IPS-20b (cell line): ENCODE measurements at regions not wholly inside any gene's neighbourhood (a gene's known extent, or its start where the extent isn't known, plus 50 kb on each side); places are given as distances from the start of the nearest gene placed in this dataset.

Source experiments
- H3K27ac ChIP-seq: one replicate; pipeline ENCODE4 v1.5.1; 2013; ENCODE audit warnings: low read length
- H3K27me3 ChIP-seq: 2 replicates; pipeline ENCODE4 v1.6.1; 2013; ENCODE audit warnings: mild to moderate bottlenecking, low read length, inconsistent platforms; ENCODE audit not compliant: insufficient read depth
- H3K36me3 ChIP-seq: 2 replicates; pipeline ENCODE4 v1.6.1; 2013; ENCODE audit warnings: low read depth, mild to moderate bottlenecking, inconsistent platforms, low read length, moderate library complexity; ENCODE audit not compliant: insufficient read depth
- H3K4me1 ChIP-seq: 2 replicates; pipeline ENCODE4 v1.6.1; 2013; ENCODE audit warnings: mild to moderate bottlenecking, control low read depth, inconsistent platforms, low read length, moderate library complexity; ENCODE audit not compliant: insufficient read depth
- H3K4me3 ChIP-seq: 2 replicates; pipeline ENCODE4 v1.5.1; 2013; ENCODE audit warnings: mild to moderate bottlenecking, low read length, inconsistent platforms
- H3K9ac ChIP-seq: 2 replicates; pipeline ENCODE4 v1.6.1; 2013; ENCODE audit warnings: low read depth, mild to moderate bottlenecking, inconsistent platforms, low read length, moderate library complexity
- H3K9me3 ChIP-seq: 2 replicates; pipeline ENCODE4 v1.6.1; 2013; ENCODE audit warnings: mild to moderate bottlenecking, low read depth, low read length, inconsistent platforms; ENCODE audit not compliant: insufficient read depth

DNA sequence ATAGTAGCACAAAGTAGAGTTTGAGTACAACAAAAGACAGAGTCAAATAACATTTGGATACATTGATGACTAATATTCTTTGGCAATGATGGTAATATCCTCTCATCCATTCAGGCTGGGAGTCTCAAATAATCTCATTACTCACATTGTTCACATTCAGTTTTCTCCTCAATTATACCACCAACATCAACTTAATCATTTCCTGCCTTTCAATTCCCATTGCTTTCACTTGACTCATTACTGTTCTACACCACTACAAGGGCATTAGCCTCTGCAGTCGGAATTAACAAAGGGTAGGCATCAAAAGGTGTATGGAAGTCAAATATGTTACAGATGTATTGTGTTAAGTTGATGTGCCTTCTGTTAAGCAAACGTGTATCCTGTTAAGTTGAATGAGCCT, 518.4 kb upstream of the SLITRK1 start:
- Histone ChIP-seq H3K4me3 (no peak overlapping the region), H3K27ac (no peak overlapping the region), H3K27me3 (no peaks in the 10 kb centered on the region), H3K36me3 (no peaks in the 10 kb centered on the region), H3K9ac (no peak overlapping the region), H3K4me1 (no peaks in the 10 kb centered on the region), H3K9me3 (peaks cover 29% of the 10 kb centered on the region; the same call in 1 of the 2 replicates)

DNA sequence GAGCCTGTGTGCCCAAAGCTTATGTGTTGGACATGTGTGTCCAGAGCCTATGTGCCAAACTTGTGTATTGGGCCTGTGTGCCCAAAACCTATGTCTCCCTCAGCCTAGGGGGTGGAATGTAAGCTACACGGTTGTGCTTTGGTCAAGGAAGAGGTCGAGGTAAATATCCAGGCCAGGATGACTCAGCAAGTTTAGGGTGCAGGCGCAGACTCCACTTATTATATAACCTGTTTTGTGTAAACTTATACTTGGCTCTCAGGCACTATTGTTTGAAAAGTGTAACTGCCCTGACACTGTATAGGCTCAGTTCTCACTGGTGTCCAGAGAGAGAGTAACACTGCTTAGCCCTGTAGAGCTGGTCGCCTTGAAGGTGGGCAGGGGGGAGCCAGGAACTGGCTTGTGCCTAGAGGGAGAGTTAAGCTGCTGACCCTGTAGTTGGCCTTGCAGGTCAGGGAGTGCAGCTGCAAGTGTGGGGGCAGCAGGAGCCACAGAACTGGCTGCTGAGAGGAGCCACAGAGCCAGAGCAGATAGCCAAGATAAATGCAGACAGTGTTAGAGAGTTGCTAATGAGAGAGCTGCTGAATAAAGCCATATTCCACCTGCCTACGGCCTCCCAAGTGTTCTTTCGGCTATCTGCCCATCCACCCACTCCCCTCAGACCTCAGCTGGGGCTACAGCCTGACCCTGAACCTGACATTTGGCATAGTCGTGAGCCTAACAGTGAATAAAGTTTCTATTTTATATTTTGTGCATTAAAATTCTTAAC, 517.2 kb upstream of the SLITRK1 start:
- Histone ChIP-seq H3K36me3 (no peaks in the 10 kb centered on the region), H3K9ac (no peak overlapping the region), H3K27me3 (no peaks in the 10 kb centered on the region), H3K9me3 (peaks cover 29% of the 10 kb centered on the region; the same call in 1 of the 2 replicates), H3K4me1 (no peaks in the 10 kb centered on the region), H3K27ac (no peak overlapping the region), H3K4me3 (no peak overlapping the region)

DNA sequence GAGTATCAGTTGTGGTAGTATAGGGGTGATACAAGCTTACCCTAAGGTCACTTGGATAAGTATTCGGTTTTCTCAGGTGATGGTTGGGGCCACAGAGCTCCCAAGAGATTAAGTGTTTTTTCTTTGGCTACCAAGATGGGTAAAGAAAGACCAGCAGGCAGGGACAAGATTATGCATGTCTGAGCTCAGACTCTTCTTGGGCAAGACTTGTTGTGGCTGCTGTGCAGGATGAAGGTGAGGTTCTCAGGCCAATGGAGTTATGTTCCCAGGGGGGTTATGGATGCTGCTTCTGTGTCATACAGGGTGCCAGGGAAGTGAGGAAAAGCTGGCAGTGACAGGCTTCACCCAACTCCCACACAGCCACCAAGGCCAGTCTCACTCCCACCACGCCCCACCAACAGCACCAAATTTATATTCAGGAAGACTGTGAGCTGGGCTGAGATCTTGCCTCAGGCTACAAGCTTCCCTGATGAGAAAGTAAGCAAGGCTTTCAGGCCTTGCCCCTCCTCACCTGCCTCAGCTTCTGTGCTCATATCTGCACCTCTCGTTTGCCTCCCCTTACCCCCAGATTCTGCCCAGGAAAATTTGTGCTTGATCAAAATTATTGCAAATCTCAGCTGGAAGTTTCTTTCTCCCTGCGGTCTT, 511.8 kb upstream of the SLITRK1 start:
- H3K27me3 ChIP-seq = no peaks in the 10 kb centered on the region
- no peaks in the 10 kb centered on the region for H3K4me1 ChIP-seq
- H3K4me3 ChIP-seq = no peak overlapping the region
- no peak overlapping the region for H3K27ac ChIP-seq
- H3K9me3 ChIP-seq = peaks cover 21% of the 10 kb centered on the region; the same call in 1 of the 2 replicates
- H3K36me3 ChIP-seq = no peaks in the 10 kb centered on the region
- H3K9ac ChIP-seq = no peak overlapping the region

DNA sequence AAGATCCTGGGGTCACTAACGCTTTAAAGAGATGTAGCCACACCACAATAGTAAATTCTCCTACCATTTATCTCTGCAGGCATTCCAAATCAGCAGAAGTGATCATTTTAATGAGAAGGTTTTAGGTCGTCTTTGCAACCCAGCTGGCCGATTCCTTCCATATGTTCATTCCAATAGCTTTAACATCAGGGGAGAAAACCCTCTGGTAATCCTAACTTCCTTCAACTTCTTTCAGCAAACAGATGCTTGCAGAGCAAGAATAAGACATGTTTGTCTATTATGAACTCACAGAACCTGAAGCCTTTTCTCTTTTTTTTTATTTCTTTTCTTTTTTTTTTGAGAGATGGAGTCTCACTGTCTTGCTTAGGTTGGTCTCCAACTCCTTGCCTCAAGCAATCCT, 498.6 kb upstream of the SLITRK1 start:
- H3K9me3 ChIP-seq = no peaks in the 10 kb centered on the region
- H3K27me3 ChIP-seq = no peaks in the 10 kb centered on the region

DNA sequence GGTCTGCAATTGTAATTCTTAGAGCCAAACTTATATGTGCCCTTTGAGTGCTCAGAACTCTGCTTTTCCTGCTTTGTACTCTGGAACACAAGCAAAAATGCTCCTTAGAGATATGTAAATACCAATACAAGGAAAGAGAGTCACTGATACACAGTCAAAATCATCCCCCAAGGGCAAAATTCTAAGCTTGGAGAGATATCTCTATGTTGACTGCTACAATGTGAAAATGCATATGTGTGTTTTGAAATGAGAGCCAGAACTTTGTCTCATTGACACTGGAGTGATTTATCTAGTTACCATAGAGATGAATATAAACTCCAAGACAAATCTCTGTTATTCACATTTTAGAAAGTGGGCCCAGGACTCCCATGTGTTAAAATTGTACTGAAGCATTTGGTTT, 494.8 kb upstream of the SLITRK1 start:
- Histone ChIP-seq H3K4me3 (no peak overlapping the region), H3K4me1 (no peaks in the 10 kb centered on the region), H3K9ac (no peak overlapping the region), H3K36me3 (no peaks in the 10 kb centered on the region), H3K9me3 (no peaks in the 10 kb centered on the region), H3K27me3 (no peaks in the 10 kb centered on the region), H3K27ac (no peak overlapping the region)

More for the DNA sequence above, 498.6 kb upstream of the SLITRK1 start:
- H3K36me3 ChIP-seq = no peaks in the 10 kb centered on the region
- no peak overlapping the region for H3K27ac ChIP-seq
- no peak overlapping the region for H3K9ac ChIP-seq
- H3K4me3 ChIP-seq = no peak overlapping the region
- H3K4me1 ChIP-seq = no peaks in the 10 kb centered on the region

DNA sequence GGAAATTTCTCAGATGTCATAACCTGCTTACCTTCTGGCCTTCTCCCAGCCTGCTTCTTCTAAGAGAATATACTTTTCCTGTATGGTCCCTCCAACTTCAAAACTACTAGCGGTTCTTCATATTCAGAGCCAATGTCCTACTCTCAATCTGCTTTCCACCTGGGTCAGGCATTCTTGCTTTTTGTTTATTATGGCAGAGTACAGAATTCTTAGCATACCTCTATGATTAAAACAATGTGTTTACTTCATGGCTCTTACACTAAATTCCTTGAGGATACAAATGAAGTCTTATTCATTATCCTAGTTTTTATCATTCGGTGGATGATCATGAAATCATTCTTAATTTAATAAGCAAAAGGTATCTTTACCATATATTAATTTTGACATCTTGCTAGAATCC, 484.2 kb upstream of the SLITRK1 start:
- H3K9me3 ChIP-seq = no peaks in the 10 kb centered on the region
- no peak overlapping the region for H3K27ac ChIP-seq
- no peaks in the 10 kb centered on the region for H3K27me3 ChIP-seq
- H3K36me3 ChIP-seq = no peaks in the 10 kb centered on the region
- no peaks in the 10 kb centered on the region for H3K4me1 ChIP-seq
- no peak overlapping the region for H3K4me3 ChIP-seq
- no peak overlapping the region for H3K9ac ChIP-seq

DNA sequence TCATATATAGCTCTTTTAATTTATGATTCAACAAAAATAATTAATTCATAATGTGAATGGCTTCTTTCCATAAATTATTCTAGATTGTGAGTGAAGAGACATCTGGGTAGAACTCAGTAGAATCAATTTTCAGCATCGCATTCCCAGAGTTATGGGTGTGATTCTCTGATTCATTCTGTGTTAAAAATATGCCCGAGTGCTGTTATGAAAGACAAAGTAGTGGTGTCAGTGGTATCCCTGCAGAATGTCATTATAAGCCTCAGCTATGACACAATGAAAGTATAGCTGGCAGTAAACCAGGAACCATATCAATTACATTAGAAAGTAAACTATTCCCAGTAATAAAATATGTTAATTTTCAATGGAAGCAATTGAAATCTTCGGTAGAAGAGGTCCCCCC, 480.5 kb upstream of the SLITRK1 start:
- no peaks in the 10 kb centered on the region for H3K36me3 ChIP-seq
- H3K4me1 ChIP-seq = no peaks in the 10 kb centered on the region
- no peak overlapping the region for H3K9ac ChIP-seq
- no peak overlapping the region for H3K4me3 ChIP-seq
- no peaks in the 10 kb centered on the region for H3K27me3 ChIP-seq
- no peaks in the 10 kb centered on the region for H3K9me3 ChIP-seq
- no peak overlapping the region for H3K27ac ChIP-seq

DNA sequence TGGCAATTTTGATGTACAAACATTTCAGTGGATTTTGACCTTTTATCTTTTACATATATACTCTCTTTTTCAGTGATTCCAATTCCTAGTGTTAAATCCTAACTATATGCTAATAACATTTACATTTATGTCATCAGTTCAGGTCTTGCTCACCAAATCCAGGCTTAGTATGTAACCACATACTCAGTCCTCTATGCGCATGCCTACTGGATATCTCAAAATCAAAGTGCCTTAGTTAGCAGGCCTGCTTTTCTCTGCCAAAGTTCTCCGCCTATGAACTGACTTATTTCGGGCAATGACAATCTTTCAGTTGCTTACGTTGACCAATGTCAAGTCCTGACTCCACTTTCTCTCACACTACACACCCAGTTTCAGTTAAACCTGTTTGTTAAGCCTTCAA, 478.5 kb upstream of the SLITRK1 start:
- H3K27me3 ChIP-seq = no peaks in the 10 kb centered on the region
- H3K27ac ChIP-seq = no peak overlapping the region
- H3K36me3 ChIP-seq = no peaks in the 10 kb centered on the region
- H3K9me3 ChIP-seq = no peaks in the 10 kb centered on the region
- no peak overlapping the region for H3K9ac ChIP-seq
- H3K4me1 ChIP-seq = peaks cover 6% of the 10 kb centered on the region; the same call in 1 of the 2 replicates
- H3K4me3 ChIP-seq = no peak overlapping the region

DNA sequence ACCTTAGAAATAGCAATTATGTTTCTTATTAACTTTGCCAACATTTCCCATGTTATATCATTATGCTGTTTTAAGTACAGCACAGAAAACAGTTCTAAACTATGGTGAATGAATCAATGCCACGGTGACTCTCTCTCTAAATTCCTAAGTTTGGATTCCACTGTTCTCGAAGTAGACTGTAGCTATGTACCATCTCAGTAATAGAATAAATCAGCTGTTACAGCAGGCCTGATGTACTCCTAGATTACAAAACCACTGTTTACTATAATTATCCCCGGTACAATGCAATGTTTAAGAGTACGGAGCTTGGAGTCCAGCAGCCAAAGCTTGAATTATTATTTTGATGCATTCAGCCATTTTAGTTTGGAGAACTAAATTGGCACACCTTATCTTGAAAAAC, 476.3 kb upstream of the SLITRK1 start:
- no peaks in the 10 kb centered on the region for H3K27me3 ChIP-seq
- H3K9ac ChIP-seq = no peak overlapping the region
- peaks cover 9% of the 10 kb centered on the region; the same call in 1 of the 2 replicates for H3K4me1 ChIP-seq
- no peak overlapping the region for H3K4me3 ChIP-seq
- H3K36me3 ChIP-seq = no peaks in the 10 kb centered on the region
- H3K9me3 ChIP-seq = no peaks in the 10 kb centered on the region
- no peak overlapping the region for H3K27ac ChIP-seq

DNA sequence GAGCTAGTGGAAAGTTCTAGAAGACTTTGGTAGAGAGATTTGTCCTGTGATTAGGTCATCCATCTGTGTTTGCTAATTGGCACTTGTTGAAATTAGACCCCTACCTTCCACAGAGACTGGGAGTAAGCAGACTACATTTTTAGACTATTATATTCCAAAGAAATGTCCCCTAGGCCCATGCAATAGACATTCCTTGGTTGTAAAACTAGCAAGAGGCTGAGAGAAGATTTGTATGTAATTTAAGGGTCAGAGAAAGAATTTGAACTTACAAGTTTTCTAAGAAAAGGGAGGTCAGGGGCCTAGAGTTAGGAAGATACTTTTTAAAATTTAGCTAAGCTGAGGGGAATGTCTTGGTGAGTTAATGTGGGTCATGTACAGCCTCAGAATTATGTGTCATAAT, 470.7 kb upstream of the SLITRK1 start:
- H3K27me3 ChIP-seq = no peaks in the 10 kb centered on the region
- H3K27ac ChIP-seq = no peak overlapping the region
- H3K9me3 ChIP-seq = no peaks in the 10 kb centered on the region
- peaks cover 9% of the 10 kb centered on the region; the same call in 1 of the 2 replicates for H3K4me1 ChIP-seq
- no peak overlapping the region for H3K4me3 ChIP-seq
- H3K9ac ChIP-seq = no peak overlapping the region
- no peaks in the 10 kb centered on the region for H3K36me3 ChIP-seq

DNA sequence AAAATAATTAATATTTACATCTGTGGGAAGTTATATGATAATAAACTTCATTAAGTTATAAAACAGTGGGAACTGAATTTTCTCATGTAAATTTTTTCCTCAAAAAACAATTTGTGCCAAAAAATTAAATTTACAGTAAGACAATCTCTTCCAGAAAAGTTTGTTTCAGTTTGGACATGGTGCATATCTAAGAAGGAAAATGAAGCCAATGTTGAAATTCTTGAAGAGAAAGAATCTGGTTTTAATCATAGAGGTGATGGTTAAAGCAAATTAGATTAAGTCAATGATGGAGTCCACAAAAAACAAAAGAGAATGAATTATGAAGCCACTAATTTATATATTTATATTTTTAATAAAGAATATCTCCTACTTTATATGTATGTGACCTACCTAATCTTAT, 457.2 kb upstream of the SLITRK1 start:
- Histone ChIP-seq H3K27ac (no peak overlapping the region), H3K4me1 (no peaks in the 10 kb centered on the region), H3K36me3 (no peaks in the 10 kb centered on the region), H3K27me3 (no peaks in the 10 kb centered on the region), H3K9me3 (no peaks in the 10 kb centered on the region), H3K9ac (no peak overlapping the region), H3K4me3 (no peak overlapping the region)

DNA sequence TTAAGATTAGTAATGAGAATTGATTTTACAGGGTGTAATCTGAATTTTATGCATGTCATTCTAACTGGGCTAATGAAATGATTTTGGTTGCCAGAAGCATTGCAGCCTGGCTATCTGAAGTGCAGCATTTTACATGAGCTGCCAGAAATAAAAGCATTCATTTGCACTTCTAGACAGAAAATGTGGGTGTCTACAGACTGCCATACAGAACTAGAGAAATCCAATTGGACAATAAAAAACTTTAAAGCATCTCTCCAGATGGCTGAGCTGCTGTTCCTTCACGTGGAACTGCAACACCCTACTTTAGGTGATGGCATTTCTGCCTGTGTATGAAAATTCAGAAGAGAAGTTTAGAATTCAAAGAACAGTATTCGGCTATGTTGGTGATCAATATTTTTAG, 450.1 kb upstream of the SLITRK1 start:
- no peak overlapping the region for H3K4me3 ChIP-seq
- no peak overlapping the region for H3K27ac ChIP-seq
- H3K4me1 ChIP-seq = peaks cover 3% of the 10 kb centered on the region; the same call in 1 of the 2 replicates
- H3K27me3 ChIP-seq = no peaks in the 10 kb centered on the region
- H3K36me3 ChIP-seq = no peaks in the 10 kb centered on the region
- no peaks in the 10 kb centered on the region for H3K9me3 ChIP-seq
- no peak overlapping the region for H3K9ac ChIP-seq
